K562 (cell line): ENCODE measurements at regions not wholly inside any gene's neighbourhood (a gene's known extent, or its start where the extent isn't known, plus 50 kb on each side); places are given as distances from the start of the nearest gene placed in this dataset.

ENCODE experiments used
- CCNT2 ChIP-seq: IDR thresholded peaks from 2 replicates; pipeline ENCODE4 v1.6.1; 2011; ENCODE audit warnings: borderline replicate concordance, low read depth, mild to moderate bottlenecking, moderate library complexity, mixed read lengths, low read length; ENCODE audit not compliant: insufficient read length; ENCODE audit errors: extremely low read depth
- ELF2 ChIP-seq: fragments of 250-450 bp; sonication (Bioruptor Pico); IDR thresholded peaks from 2 replicates; pipeline ENCODE4 v1.5.0; 2021; ENCODE audit warnings: mild to moderate bottlenecking
- GABPB2 ChIP-seq: fragments of 250-450 bp; sonication (Bioruptor Pico); conservative IDR thresholded peaks from 2 replicates; pipeline ENCODE4 v1.5.1; 2021; ENCODE audit warnings: mild to moderate bottlenecking
- HNRNPK ChIP-seq: fragments of 200-400 bp; formaldehyde crosslinking; IDR thresholded peaks from one replicate; pipeline ENCODE4 v1.6.1; 2018; ENCODE audit warnings: mild to moderate bottlenecking, low read depth, low read length; ENCODE audit not compliant: poor library complexity, severe bottlenecking
- IRF9 ChIP-seq: fragments of 450-650 bp; IDR thresholded peaks from 2 replicates; pipeline ENCODE4 v1.6.1; 2016; ENCODE audit warnings: missing biosample characterization, missing genetic modification characterization
- MLLT1 ChIP-seq, 2 experiments: fragments of 450-650 bp; IDR thresholded peaks; 2 replicates each; pipeline ENCODE4 v1.6.1; 2016
- NR2C1 ChIP-seq, 2 experiments: fragments of 450-650 bp; IDR thresholded peaks; 2 replicates each; pipeline ENCODE4 v1.6.1; 2017; ENCODE audit warnings: mild to moderate bottlenecking in 2 of 2, antibody characterized with exemption in 1 of 2, inconsistent platforms in 1 of 2, missing compliant biosample characterization in 1 of 2, missing genetic modification characterization in 1 of 2
- PHTF2 ChIP-seq: fragments of 250-450 bp; sonication (Bioruptor Pico); IDR thresholded peaks from 2 replicates; pipeline ENCODE4 v1.5.0; 2021; ENCODE audit warnings: mild to moderate bottlenecking
- RBBP5 ChIP-seq: fragments of 200-600 bp; sonication (generic); IDR thresholded peaks from 2 replicates; pipeline ENCODE4 v1.6.1; 2012; ENCODE audit warnings: borderline replicate concordance, mild to moderate bottlenecking, low read length, control low read depth, inconsistent platforms; ENCODE audit not compliant: insufficient read depth, poor library complexity, severe bottlenecking
- RREB1 ChIP-seq: fragments of 250-450 bp; sonication (Bioruptor Pico); IDR thresholded peaks from 2 replicates; pipeline ENCODE4 v1.4.0; 2020
- SIN3B ChIP-seq: fragments of 450-650 bp; IDR thresholded peaks from 2 replicates; pipeline ENCODE4 v1.6.1; 2017; ENCODE audit warnings: low read depth, mild to moderate bottlenecking, moderate library complexity
- STAG1 ChIP-seq: sonication (generic); formaldehyde crosslinking; IDR thresholded peaks from 2 replicates; pipeline ENCODE4 v1.5.0; 2020; ENCODE audit warnings: missing genetic modification reagents, borderline replicate concordance
- TOE1 ChIP-seq, 2 experiments: fragments of 450-650 bp in 1 of 2; sonication (generic) in 1 of 2; formaldehyde crosslinking in 1 of 2; IDR thresholded peaks; 2 replicates each; pipeline versions ENCODE4 v1.7.1 to v1.8.0; 2016 to 2022; ENCODE audit warnings: borderline replicate concordance in 2 of 2, mild to moderate bottlenecking in 2 of 2, antibody characterized with exemption in 1 of 2, inconsistent platforms in 1 of 2, low read depth in 1 of 2, missing genetic modification reagents in 1 of 2, moderate library complexity in 1 of 2
- ZBTB33 ChIP-seq: sonication (generic); formaldehyde crosslinking; IDR thresholded peaks from 2 replicates; pipeline ENCODE4 v1.8.1; 2023; ENCODE audit warnings: mild to moderate bottlenecking, missing genetic modification reagents

- no peak for TF ChIP-seq RREB1 (CRISPR knock-in tag)
- TF ChIP-seq TOE1 (IDR thresholded peaks at IDR 0.05; ENCODE audit: borderline replicate concordance), result no peak
- TF ChIP-seq TOE1 (CRISPR knock-in tag; IDR thresholded peaks at IDR 0.05; ENCODE audit: borderline replicate concordance, low read depth), result no peak
- peak in 1 of 2 experiments; percentile 74; a peak in 1 of 4 replicates for TF ChIP-seq MLLT1 (IDR thresholded peaks at IDR 0.05)
- TF ChIP-seq STAG1 (CRISPR knock-in tag), result no peak
- peak; percentile 44 for TF ChIP-seq CCNT2
- TF ChIP-seq ZBTB33 (CRISPR knock-in tag), result no peak
- no peak for TF ChIP-seq RBBP5
- no peak for TF ChIP-seq PHTF2
- no peak for TF ChIP-seq IRF9 (tag)
- no peak for TF ChIP-seq NR2C1 (IDR thresholded peaks at IDR 0.05)
- no peak for TF ChIP-seq NR2C1 (tag; IDR thresholded peaks at IDR 0.05)
- TF ChIP-seq HNRNPK, result no peak
- no peak for TF ChIP-seq SIN3B
- no peak for TF ChIP-seq GABPB2 (CRISPR knock-in tag)
- TF ChIP-seq ELF2 (CRISPR knock-in tag), result no peak
Observed at GRCh38 chr1:95179205-95179986, 54.6 kb upstream of the RWDD3 start (continued).
